Liver (tissue), 8 donors: ENCODE measurements at regions not wholly inside any gene's neighbourhood (a gene's known extent, or its start where the extent isn't known, plus 50 kb on each side); places are given as distances from the start of the nearest gene placed in this dataset.

Experiments used
- DNase-seq: peaks from one replicate; pipeline ENCODE4 v3.0.0-alpha.2; 2017; ENCODE audit warnings: low spot score
- H3K27ac ChIP-seq, 2 donors: one replicate each; pipeline ENCODE4 v1.7.0; 2013; ENCODE audit warnings: inconsistent platforms in 2 of 2, low read length in 2 of 2, control low read depth in 1 of 2, low read depth in 1 of 2, mild to moderate bottlenecking in 1 of 2
- H3K27me3 ChIP-seq, 4 donors: one replicate each; pipeline versions ENCODE4 v1.6.1 to v1.7.0; 2013; ENCODE audit warnings: low read length in 3 of 4, inconsistent platforms in 1 of 4, mild to moderate bottlenecking in 1 of 4, moderate library complexity in 1 of 4; ENCODE audit not compliant: control insufficient read depth in 4 of 4, insufficient read depth in 4 of 4
- H3K36me3 ChIP-seq, 4 donors: one replicate each; pipeline versions ENCODE4 v1.6.1 to v1.7.0; 2013; ENCODE audit warnings: low read length in 3 of 4, mild to moderate bottlenecking in 3 of 4, low read depth in 1 of 4, moderate library complexity in 1 of 4; ENCODE audit not compliant: control insufficient read depth in 4 of 4, insufficient read depth in 3 of 4
- H3K4me1 ChIP-seq, 4 donors: one replicate each; pipeline versions ENCODE4 v1.6.1 to v1.7.0; 2013; ENCODE audit warnings: low read length in 3 of 4, mild to moderate bottlenecking in 3 of 4, moderate library complexity in 1 of 4; ENCODE audit not compliant: control insufficient read depth in 4 of 4, insufficient read depth in 4 of 4
- H3K4me3 ChIP-seq, 3 donors: one replicate each; pipeline versions ENCODE4 v1.6.1 to v1.7.0; 2013; ENCODE audit warnings: low read length in 3 of 3, control low read depth in 1 of 3, low read depth in 1 of 3, mild to moderate bottlenecking in 1 of 3
- H3K9ac ChIP-seq, 2 donors: one replicate each; pipeline ENCODE4 v1.7.0; 2013; ENCODE audit warnings: low read length in 2 of 2, mild to moderate bottlenecking in 2 of 2, moderate library complexity in 2 of 2, control low read depth in 1 of 2, low read depth in 1 of 2
- H3K9me3 ChIP-seq, 4 donors: one replicate each; pipeline versions ENCODE4 v1.6.1 to v1.7.0; 2013; ENCODE audit warnings: low read length in 3 of 4; ENCODE audit not compliant: control insufficient read depth in 4 of 4
- CTCF ChIP-seq: fragments of 150-350 bp; IDR thresholded peaks from 2 replicates; pipeline ENCODE4 v1.5.1; 2017; ENCODE audit warnings: improper control_type of control experiment, low read depth, low read length; ENCODE audit not compliant: missing input control
- EGR1 ChIP-seq, 2 donors: IDR thresholded peaks; 2 replicates each; pipeline ENCODE4 v1.6.1; 2016 to 2018; ENCODE audit warnings: antibody characterized with exemption in 2 of 2, low read depth in 2 of 2
- FOXA1 ChIP-seq: IDR thresholded peaks from 2 replicates; pipeline ENCODE4 v1.6.1; 2016; ENCODE audit warnings: antibody characterized with exemption
- FOXA2 ChIP-seq: IDR thresholded peaks from 2 replicates; pipeline ENCODE4 v1.6.1; 2016; ENCODE audit warnings: antibody characterized with exemption
- GABPA ChIP-seq, 2 donors: IDR thresholded peaks in 1 of 2; conservative IDR thresholded peaks in 1 of 2; 2 replicates each; pipeline ENCODE4 v1.6.1; 2016; ENCODE audit warnings: antibody characterized with exemption in 2 of 2, mild to moderate bottlenecking in 1 of 2, moderate library complexity in 1 of 2
- HNF4A ChIP-seq, 2 donors: conservative IDR thresholded peaks; 2 replicates each; pipeline ENCODE4 v1.6.1; 2016; ENCODE audit warnings: antibody characterized with exemption in 2 of 2, mild to moderate bottlenecking in 2 of 2
- HNF4G ChIP-seq: IDR thresholded peaks from 2 replicates; pipeline ENCODE4 v1.6.1; 2016; ENCODE audit warnings: antibody characterized with exemption
- JUND ChIP-seq, 2 donors: IDR thresholded peaks; 2 replicates each; pipeline ENCODE4 v1.6.1; 2016; ENCODE audit warnings: antibody characterized with exemption in 2 of 2
- NR2F2 ChIP-seq: IDR thresholded peaks from 2 replicates; pipeline ENCODE4 v1.6.1; 2016; ENCODE audit warnings: antibody characterized with exemption
- RAD21 ChIP-seq, 2 donors: IDR thresholded peaks; 2 replicates each; pipeline ENCODE4 v1.6.1; 2016; ENCODE audit warnings: antibody characterized with exemption in 2 of 2, mild to moderate bottlenecking in 2 of 2
- RXRA ChIP-seq, 2 donors: IDR thresholded peaks; 2 replicates each; pipeline ENCODE4 v1.6.1; 2017 to 2018; ENCODE audit warnings: antibody characterized with exemption in 2 of 2, mild to moderate bottlenecking in 1 of 2
- SP1 ChIP-seq: IDR thresholded peaks from 2 replicates; pipeline ENCODE4 v1.6.1; 2018; ENCODE audit warnings: antibody characterized with exemption, mild to moderate bottlenecking
- TAF1 ChIP-seq: conservative IDR thresholded peaks from 2 replicates; pipeline ENCODE4 v1.6.1; 2016; ENCODE audit warnings: antibody characterized with exemption, mild to moderate bottlenecking
- YY1 ChIP-seq: IDR thresholded peaks from 2 replicates; pipeline ENCODE4 v1.6.1; 2016; ENCODE audit warnings: antibody characterized with exemption, mild to moderate bottlenecking
- WGBS: extraction: QIAGEN DNeasy Blood & Tissue Kit; methylation state at CpG from one replicate; pipeline ENCODE4 v1.1.7; 2013; 5-methylcytosine and 5-hydroxymethylcytosine counted together
- TF ChIP-seq, protein P1 (sequence below): IDR thresholded peaks from 2 replicates; pipeline ENCODE4 v1.6.1; 2016; ENCODE audit warnings: antibody characterized with exemption
- TF ChIP-seq, protein P2 (sequence below): IDR thresholded peaks from 2 replicates; pipeline ENCODE4 v1.6.1; 2016; ENCODE audit warnings: antibody characterized with exemption, mild to moderate bottlenecking
- TF ChIP-seq, protein P3 (sequence below): IDR thresholded peaks from 2 replicates; pipeline ENCODE4 v1.6.1; 2016; ENCODE audit warnings: antibody characterized with exemption
- TF ChIP-seq, protein P4 (sequence below): IDR thresholded peaks from 2 replicates; pipeline ENCODE4 v1.6.1; 2016; ENCODE audit warnings: antibody characterized with exemption
- donor health status: healthy.
- donor health status: healthy.
- donor health status: healthy.
- donor health status: healthy.
- donor health status: healthy.

- DNase-seq = no peak
- Histone ChIP-seq H3K36me3 (no peaks in the 10 kb centered on the region), H3K4me1 (no peaks in the 10 kb centered on the region), H3K27ac (no peak overlapping the region), H3K9me3 (peaks cover 0 to 5% (median 4%) of the 10 kb centered on the region in 4 donors), H3K27me3 (no peaks in the 10 kb centered on the region), H3K9ac (no peak overlapping the region), H3K4me3 (no peak overlapping the region)
- TF ChIP-seq, protein P1, sequence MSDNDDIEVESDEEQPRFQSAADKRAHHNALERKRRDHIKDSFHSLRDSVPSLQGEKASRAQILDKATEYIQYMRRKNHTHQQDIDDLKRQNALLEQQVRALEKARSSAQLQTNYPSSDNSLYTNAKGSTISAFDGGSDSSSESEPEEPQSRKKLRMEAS = no peak
- TF ChIP-seq HNF4A (conservative IDR thresholded peaks at IDR 0.05) (no peak), SP1 (no peak), TAF1 (no peak), CTCF (no peak), YY1 (no peak), RAD21 (IDR thresholded peaks at IDR 0.05) (no peak), FOXA2 (no peak), FOXA1 (no peak), EGR1 (IDR thresholded peaks at IDR 0.05; ENCODE audit: low read depth in 2 of 2) (no peak), RXRA (IDR thresholded peaks at IDR 0.05) (no peak), NR2F2 (no peak), JUND (IDR thresholded peaks at IDR 0.05) (no peak), HNF4G (no peak), GABPA (IDR thresholded peaks at IDR 0.05 in 1 of 2, conservative IDR thresholded peaks at IDR 0.05 in 1 of 2) (no peak)
- TF ChIP-seq, protein P2, sequence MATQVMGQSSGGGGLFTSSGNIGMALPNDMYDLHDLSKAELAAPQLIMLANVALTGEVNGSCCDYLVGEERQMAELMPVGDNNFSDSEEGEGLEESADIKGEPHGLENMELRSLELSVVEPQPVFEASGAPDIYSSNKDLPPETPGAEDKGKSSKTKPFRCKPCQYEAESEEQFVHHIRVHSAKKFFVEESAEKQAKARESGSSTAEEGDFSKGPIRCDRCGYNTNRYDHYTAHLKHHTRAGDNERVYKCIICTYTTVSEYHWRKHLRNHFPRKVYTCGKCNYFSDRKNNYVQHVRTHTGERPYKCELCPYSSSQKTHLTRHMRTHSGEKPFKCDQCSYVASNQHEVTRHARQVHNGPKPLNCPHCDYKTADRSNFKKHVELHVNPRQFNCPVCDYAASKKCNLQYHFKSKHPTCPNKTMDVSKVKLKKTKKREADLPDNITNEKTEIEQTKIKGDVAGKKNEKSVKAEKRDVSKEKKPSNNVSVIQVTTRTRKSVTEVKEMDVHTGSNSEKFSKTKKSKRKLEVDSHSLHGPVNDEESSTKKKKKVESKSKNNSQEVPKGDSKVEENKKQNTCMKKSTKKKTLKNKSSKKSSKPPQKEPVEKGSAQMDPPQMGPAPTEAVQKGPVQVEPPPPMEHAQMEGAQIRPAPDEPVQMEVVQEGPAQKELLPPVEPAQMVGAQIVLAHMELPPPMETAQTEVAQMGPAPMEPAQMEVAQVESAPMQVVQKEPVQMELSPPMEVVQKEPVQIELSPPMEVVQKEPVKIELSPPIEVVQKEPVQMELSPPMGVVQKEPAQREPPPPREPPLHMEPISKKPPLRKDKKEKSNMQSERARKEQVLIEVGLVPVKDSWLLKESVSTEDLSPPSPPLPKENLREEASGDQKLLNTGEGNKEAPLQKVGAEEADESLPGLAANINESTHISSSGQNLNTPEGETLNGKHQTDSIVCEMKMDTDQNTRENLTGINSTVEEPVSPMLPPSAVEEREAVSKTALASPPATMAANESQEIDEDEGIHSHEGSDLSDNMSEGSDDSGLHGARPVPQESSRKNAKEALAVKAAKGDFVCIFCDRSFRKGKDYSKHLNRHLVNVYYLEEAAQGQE = no peak
- TF ChIP-seq, protein P3, sequence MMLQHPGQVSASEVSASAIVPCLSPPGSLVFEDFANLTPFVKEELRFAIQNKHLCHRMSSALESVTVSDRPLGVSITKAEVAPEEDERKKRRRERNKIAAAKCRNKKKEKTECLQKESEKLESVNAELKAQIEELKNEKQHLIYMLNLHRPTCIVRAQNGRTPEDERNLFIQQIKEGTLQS = no peak
- TF ChIP-seq, protein P4, sequence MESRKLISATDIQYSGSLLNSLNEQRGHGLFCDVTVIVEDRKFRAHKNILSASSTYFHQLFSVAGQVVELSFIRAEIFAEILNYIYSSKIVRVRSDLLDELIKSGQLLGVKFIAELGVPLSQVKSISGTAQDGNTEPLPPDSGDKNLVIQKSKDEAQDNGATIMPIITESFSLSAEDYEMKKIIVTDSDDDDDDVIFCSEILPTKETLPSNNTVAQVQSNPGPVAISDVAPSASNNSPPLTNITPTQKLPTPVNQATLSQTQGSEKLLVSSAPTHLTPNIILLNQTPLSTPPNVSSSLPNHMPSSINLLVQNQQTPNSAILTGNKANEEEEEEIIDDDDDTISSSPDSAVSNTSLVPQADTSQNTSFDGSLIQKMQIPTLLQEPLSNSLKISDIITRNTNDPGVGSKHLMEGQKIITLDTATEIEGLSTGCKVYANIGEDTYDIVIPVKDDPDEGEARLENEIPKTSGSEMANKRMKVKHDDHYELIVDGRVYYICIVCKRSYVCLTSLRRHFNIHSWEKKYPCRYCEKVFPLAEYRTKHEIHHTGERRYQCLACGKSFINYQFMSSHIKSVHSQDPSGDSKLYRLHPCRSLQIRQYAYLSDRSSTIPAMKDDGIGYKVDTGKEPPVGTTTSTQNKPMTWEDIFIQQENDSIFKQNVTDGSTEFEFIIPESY = no peak
- WGBS = 84% methylated on average over 1 of the region's 1 CpG
Measured at GRCh38 chr6:155591741-155592140, 136.1 kb upstream of the NOX3 start.
